Activated CD4-positive, alpha-beta memory T cell treated with anti-CD3 and anti-CD28 coated beads, Interleukin-2, amount 10 ng/mL, durations not matched to agents 7 days and 5 days (primary cell): ENCODE measurements at regions not wholly inside any gene's neighbourhood (a gene's known extent, or its start where the extent isn't known, plus 50 kb on each side); places are given as distances from the start of the nearest gene placed in this dataset.

Experiments
- CTCF ChIA-PET: fragments of 350-600 bp; sonication (Branson Sonifier 250); formaldehyde crosslinking; loops from one replicate; lab custom pipeline; 2021; ENCODE audit warnings: antibody characterized with exemption, inconsistent platforms; lab: Charles Lee
- POLR2A ChIA-PET: fragments of 350-600 bp; sonication (Branson Sonifier 250); formaldehyde crosslinking; loops from one replicate; lab custom pipeline; 2021; ENCODE audit warnings: antibody characterized with exemption; lab: Charles Lee
- DNase-seq: peaks from one replicate; pipeline ENCODE4 v3.0.0-alpha.2; 2020
- H3K27ac Mint-ChIP-seq: one replicate; pipeline ENCODE4 v1.8.0; 2021; ENCODE audit warnings: mild to moderate bottlenecking, mixed read lengths
- H3K27me3 Mint-ChIP-seq: one replicate; pipeline ENCODE4 v1.8.0; 2021; ENCODE audit warnings: mixed read lengths
- H3K36me3 Mint-ChIP-seq: one replicate; pipeline ENCODE4 v1.8.0; 2021; ENCODE audit warnings: low read depth, mixed read lengths
- H3K4me1 Mint-ChIP-seq: one replicate; pipeline ENCODE4 v1.8.0; 2021; ENCODE audit warnings: mixed read lengths
- H3K4me3 Mint-ChIP-seq: one replicate; pipeline ENCODE4 v1.8.0; 2021; ENCODE audit warnings: mild to moderate bottlenecking, mixed read lengths
- H3K9me3 Mint-ChIP-seq: one replicate; pipeline ENCODE4 v1.8.0; 2021; ENCODE audit warnings: mixed read lengths

- no peaks in the 10 kb centered on the region for H3K4me1 Mint-ChIP-seq
- no peak overlapping the region for H3K4me3 Mint-ChIP-seq
- H3K27ac Mint-ChIP-seq = no peak overlapping the region
- no peaks in the 10 kb centered on the region for H3K36me3 Mint-ChIP-seq
- H3K9me3 Mint-ChIP-seq = peaks cover 11% of the 10 kb centered on the region
- ChIA-PET CTCF (no interaction called here), POLR2A (no interaction called here)
- DNase-seq = no peak
- no peaks in the 10 kb centered on the region for H3K27me3 Mint-ChIP-seq
Observed at GRCh38 chr10:130495891-130496636, 359.9 kb downstream of the GLRX3 start.

DNA sequence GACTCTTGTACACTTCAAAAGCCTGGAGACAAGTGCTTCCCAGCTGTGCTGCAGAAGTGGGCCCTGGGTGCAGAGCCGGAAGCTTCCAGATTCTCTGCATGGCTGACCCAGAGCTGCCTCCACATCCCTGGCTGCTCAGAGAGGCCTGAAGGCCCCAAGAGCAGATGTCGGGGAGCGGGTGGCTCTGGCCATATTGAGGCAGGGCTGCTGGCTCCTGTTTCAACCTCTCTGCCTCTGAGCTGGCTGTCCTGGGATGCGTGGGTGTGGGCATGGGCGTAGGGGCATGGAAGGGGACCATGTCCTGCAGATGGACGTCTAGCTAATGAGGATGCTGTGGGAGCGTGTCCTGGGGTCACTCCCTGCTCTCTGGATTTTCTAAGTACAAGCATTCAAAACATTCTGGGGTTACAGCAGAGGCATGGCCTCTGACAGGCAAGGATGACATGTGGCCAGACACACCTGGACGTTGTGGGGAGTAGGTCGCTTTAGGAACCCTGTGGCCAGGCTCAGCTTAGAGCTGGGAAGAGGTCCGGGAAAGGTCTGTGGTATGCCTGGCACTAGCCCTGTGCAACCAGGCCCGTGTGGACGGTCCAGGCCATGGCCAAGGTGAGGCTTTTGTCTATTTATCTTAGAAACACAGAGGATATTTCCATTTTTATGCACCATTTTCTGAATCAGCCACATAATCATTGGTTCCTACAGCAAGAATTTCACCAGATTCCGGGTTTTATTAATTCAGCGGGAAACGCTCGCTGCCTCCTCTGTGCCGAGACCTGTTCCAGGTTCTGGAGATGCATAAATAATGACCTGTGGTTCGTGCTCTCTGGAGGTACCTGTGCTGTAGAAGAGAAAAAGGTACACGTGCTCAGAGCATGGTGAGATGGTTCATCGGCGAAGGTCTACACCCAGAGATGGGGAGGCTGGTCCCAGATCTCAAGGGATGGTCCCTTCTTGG lies 361.1 kb downstream of the GLRX3 start:
- H3K36me3 Mint-ChIP-seq = no peaks in the 10 kb centered on the region
- no peak overlapping the region for H3K27ac Mint-ChIP-seq
- no peaks in the 10 kb centered on the region for H3K27me3 Mint-ChIP-seq
- ChIA-PET CTCF (no interaction called here), POLR2A (no interaction called here)
- DNase-seq = no peak
- H3K4me1 Mint-ChIP-seq = no peaks in the 10 kb centered on the region
- no peak overlapping the region for H3K4me3 Mint-ChIP-seq
- H3K9me3 Mint-ChIP-seq = peaks cover 11% of the 10 kb centered on the region

DNA sequence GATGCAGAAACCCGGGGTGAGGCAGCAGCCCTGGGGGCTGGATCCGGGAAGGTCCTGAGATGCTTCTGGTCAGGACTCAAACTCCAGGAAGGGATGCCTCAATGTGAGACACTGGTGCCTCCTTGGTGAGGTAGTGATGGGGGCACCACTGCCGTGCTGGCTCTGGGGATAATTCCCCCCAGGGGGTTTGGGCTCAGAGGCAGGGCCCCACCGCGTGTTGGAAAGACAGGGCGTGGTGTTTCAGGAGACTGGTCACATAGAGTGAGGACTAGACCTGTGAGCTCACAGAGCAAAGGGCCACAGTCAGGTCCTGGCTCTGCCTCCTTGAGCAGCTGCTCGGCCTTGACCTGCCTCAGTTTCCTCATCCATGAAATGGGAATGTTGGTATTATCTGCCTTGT lies 361.9 kb downstream of the GLRX3 start:
- ChIA-PET POLR2A (no interaction called here), CTCF (no interaction called here)
- H3K4me1 Mint-ChIP-seq = no peaks in the 10 kb centered on the region
- no peaks in the 10 kb centered on the region for H3K27me3 Mint-ChIP-seq
- H3K36me3 Mint-ChIP-seq = no peaks in the 10 kb centered on the region
- H3K9me3 Mint-ChIP-seq = peaks cover 11% of the 10 kb centered on the region
- no peak for DNase-seq
- H3K4me3 Mint-ChIP-seq = no peak overlapping the region
- no peak overlapping the region for H3K27ac Mint-ChIP-seq

DNA sequence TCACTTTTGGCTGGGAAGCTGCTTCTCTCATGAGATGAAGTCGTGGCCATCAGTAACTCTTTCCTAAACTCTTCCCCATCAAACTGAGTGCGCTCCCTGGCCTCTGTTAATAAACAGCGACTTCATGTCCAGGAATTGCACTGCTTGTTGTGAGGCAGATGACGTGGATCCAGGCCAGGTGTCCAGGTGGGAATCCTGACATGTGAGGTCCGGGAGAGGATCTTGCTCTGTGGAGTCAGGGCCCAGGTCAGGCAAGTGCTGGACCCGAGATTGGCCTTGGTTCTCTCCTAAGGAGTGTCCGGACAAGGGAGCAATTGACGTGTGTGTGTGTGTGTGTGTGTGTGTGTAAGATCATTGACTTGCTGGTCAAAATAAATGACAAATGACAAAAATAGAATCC lies 362.7 kb downstream of the GLRX3 start:
- peaks cover 11% of the 10 kb centered on the region for H3K9me3 Mint-ChIP-seq
- no peaks in the 10 kb centered on the region for H3K27me3 Mint-ChIP-seq
- H3K36me3 Mint-ChIP-seq = no peaks in the 10 kb centered on the region
- DNase-seq = no peak
- POLR2A ChIA-PET = no interaction called here
- no peak overlapping the region for H3K4me3 Mint-ChIP-seq
- CTCF ChIA-PET = no interaction called here
- H3K27ac Mint-ChIP-seq = no peak overlapping the region
- no peaks in the 10 kb centered on the region for H3K4me1 Mint-ChIP-seq

DNA sequence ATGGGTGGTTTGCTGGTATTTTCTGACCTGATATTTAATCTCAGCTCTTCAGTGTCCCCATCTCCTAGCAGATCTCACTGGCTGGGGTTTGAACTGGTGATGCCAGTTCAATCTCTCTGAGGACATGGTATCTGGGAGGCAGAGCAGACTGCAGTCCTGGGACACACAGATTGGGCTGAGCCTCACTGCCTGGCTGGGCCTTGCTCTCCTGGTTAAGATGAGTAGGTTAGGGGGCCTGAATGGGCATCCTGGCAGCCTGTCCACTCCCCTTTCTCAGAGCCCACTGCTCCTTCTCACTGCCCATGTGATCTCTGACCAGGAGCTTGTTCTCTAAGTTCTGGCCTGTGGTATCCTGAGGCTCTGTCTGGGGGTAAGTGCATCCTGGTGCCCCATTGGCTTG lies 363.4 kb downstream of the GLRX3 start:
- no peaks in the 10 kb centered on the region for H3K4me1 Mint-ChIP-seq
- H3K27me3 Mint-ChIP-seq = no peaks in the 10 kb centered on the region
- H3K4me3 Mint-ChIP-seq = no peak overlapping the region
- no peak overlapping the region for H3K27ac Mint-ChIP-seq
- CTCF ChIA-PET = no interaction called here
- POLR2A ChIA-PET = no interaction called here
- H3K9me3 Mint-ChIP-seq = peaks cover 8% of the 10 kb centered on the region
- H3K36me3 Mint-ChIP-seq = no peaks in the 10 kb centered on the region
- DNase-seq = no peak

DNA sequence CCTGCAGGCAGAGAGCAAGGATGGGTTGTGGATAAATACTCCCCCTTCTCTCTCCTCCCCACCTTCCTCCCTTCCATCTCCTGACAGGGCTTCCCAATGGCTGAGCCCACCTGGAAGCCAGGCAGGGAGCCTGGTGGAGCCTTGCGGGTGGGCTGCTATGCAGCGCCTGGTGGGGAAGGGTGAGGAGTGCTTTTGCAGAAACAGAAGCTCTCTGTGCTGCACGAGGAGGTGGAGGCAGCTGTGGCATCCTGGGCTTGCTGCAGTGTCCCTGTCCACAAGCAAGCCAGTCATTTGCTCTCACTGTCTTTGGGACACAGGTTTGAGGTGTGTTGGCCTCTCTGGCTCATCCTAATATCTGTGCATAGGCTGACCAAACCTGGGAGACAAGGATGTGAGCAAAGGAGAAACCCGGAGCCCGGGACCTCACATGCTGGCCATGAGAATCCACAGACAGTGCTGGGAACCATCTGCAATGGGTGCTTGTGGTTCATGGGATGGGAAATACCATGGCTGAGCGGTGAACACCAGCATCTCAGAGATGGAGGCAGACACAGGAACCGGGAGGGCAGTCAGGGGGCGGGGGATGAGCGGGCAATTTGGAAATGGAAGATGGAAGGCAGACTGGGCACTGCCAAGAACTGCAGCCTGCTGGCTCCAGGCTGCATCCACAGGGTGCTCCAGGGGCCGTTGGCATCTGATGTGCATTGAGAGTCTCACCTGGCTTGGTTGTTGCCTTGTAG lies 364.2 kb downstream of the GLRX3 start:
- ChIA-PET POLR2A (no interaction called here), CTCF (no interaction called here)
- H3K27ac Mint-ChIP-seq = no peak overlapping the region
- H3K9me3 Mint-ChIP-seq = peaks cover 7% of the 10 kb centered on the region
- H3K4me3 Mint-ChIP-seq = no peak overlapping the region
- DNase-seq = no peak
- H3K27me3 Mint-ChIP-seq = no peaks in the 10 kb centered on the region
- H3K36me3 Mint-ChIP-seq = no peaks in the 10 kb centered on the region
- no peaks in the 10 kb centered on the region for H3K4me1 Mint-ChIP-seq

DNA sequence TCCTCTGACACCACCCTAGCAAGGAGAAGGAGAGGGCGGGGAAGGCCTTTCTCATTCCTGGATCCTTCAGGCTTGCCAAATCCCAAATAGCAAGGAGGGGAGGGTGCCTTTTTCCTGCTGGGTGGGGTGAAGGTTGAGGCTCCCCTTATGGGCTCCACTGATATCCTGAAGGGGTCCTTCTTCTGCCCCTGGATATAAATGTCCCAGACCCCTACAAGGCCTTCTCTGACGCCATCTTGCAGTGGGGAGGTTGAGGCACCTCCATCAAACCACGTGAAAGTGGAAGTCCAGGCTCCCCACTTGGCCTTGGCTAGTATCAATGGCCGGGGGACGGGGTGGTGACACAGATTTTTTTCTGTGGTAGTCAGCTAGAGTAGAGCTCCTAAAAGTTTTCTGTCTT lies 371.3 kb downstream of the GLRX3 start:
- H3K27me3 Mint-ChIP-seq = no peaks in the 10 kb centered on the region
- no peaks in the 10 kb centered on the region for H3K4me1 Mint-ChIP-seq
- POLR2A ChIA-PET = no interaction called here

DNA sequence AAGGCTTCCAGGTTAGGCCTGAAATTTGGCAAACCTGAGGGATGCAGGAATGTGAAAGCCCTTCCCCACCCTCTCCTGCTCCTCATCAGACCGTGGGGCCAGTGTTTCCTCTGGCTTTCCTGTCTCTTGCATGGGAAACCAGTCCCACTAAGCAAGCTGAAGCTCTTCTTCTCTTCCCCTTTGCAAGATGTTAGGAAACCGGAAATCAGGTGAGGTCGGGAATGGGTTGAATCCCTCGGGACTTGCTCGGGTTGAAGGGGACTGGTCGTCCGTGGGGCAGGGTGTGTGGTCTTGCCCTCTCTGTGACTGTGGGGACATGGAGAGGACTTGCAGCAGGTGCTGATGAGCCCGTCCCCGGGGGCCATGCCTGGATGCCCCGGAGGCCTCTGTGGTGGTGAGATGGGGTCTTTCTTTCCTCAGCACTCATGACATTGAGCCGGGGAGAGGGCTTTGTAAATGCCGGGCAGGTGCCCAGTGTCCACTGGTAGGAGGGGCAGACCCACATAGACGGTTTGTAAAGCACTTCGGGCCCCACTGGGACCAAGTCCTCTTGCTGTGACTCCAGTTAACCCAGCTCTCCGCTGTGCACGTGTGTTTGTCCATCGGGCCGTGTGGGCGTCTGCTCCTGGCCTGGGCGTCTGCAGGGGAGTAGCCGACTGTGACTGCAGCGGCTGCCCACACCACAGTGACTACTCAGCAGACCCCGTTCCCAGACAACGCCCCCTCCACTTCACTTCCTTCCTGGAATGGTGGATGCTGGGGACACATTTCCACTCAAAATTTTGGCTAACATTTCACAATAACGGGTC lies 373.9 kb downstream of the GLRX3 start:
- Mint-ChIP-seq H3K36me3 (no peaks in the 10 kb centered on the region), H3K27me3 (no peaks in the 10 kb centered on the region), H3K27ac (no peak overlapping the region), H3K9me3 (no peaks in the 10 kb centered on the region), H3K4me3 (no peak overlapping the region), H3K4me1 (no peaks in the 10 kb centered on the region)
- DNase-seq = no peak
- ChIA-PET CTCF (no interaction called here), POLR2A (no interaction called here)

More for the DNA sequence above, 371.3 kb downstream of the GLRX3 start:
- Mint-ChIP-seq H3K4me3 (no peak overlapping the region), H3K36me3 (no peaks in the 10 kb centered on the region), H3K9me3 (no peaks in the 10 kb centered on the region), H3K27ac (no peak overlapping the region)
- peak; percentile 1 for DNase-seq
- CTCF ChIA-PET = no interaction called here

DNA sequence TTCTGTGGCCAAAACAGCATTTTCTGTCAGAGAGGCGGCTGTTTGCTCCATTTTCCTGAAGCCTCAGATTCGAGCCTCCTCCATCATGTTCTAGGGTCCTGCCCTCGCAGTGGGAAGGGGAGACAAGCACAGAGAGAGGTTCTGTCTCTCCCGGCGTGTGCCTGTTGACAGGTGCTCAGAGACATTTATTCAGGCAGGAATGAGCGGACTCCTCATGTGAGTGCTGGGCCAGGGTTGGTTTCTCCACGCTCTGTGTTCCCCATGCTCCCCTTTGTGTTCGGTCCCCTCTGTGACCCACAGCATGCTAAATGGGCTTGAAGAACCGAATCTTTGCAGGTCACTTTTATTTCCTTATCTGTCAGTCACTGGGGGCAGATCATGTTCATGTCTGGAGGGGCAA lies 374.6 kb downstream of the GLRX3 start:
- Mint-ChIP-seq H3K36me3 (no peaks in the 10 kb centered on the region), H3K4me1 (no peaks in the 10 kb centered on the region)

GRCh38 chr10:130511766-130512165 lies 375.6 kb downstream of the GLRX3 start:
- Mint-ChIP-seq H3K4me1 (no peaks in the 10 kb centered on the region), H3K4me3 (no peak overlapping the region), H3K27me3 (no peaks in the 10 kb centered on the region), H3K9me3 (no peaks in the 10 kb centered on the region), H3K27ac (no peak overlapping the region), H3K36me3 (no peaks in the 10 kb centered on the region)
- CTCF ChIA-PET = no interaction called here
- DNase-seq = no peak
- POLR2A ChIA-PET = no interaction called here

More for the DNA sequence above, 374.6 kb downstream of the GLRX3 start:
- no peak overlapping the region for H3K27ac Mint-ChIP-seq
- CTCF ChIA-PET = no interaction called here
- no peak for DNase-seq
- H3K4me3 Mint-ChIP-seq = no peak overlapping the region
- no peaks in the 10 kb centered on the region for H3K9me3 Mint-ChIP-seq
- H3K27me3 Mint-ChIP-seq = no peaks in the 10 kb centered on the region
- POLR2A ChIA-PET = no interaction called here

- H3K9me3 Mint-ChIP-seq = no peaks in the 10 kb centered on the region
Observed at GRCh38 chr10:130512936-130513335, 376.7 kb downstream of the GLRX3 start.

GRCh38 chr10:130513686-130514476 lies 377.7 kb downstream of the GLRX3 start:
- no peak overlapping the region for H3K27ac Mint-ChIP-seq
- H3K4me1 Mint-ChIP-seq = no peaks in the 10 kb centered on the region
- no peaks in the 10 kb centered on the region for H3K27me3 Mint-ChIP-seq
- no peak overlapping the region for H3K4me3 Mint-ChIP-seq
- no peaks in the 10 kb centered on the region for H3K36me3 Mint-ChIP-seq
- DNase-seq = no peak
- H3K9me3 Mint-ChIP-seq = no peaks in the 10 kb centered on the region
- CTCF ChIA-PET = no interaction called here
- POLR2A ChIA-PET = no interaction called here

More at GRCh38 chr10:130512936-130513335, 376.7 kb downstream of the GLRX3 start:
- no peaks in the 10 kb centered on the region for H3K4me1 Mint-ChIP-seq
- H3K27me3 Mint-ChIP-seq = no peaks in the 10 kb centered on the region
- H3K4me3 Mint-ChIP-seq = no peak overlapping the region
- CTCF ChIA-PET = no interaction called here
- H3K36me3 Mint-ChIP-seq = no peaks in the 10 kb centered on the region
- POLR2A ChIA-PET = no interaction called here
- no peak for DNase-seq
- H3K27ac Mint-ChIP-seq = no peak overlapping the region
